SK-N-SH (cell line): ENCODE measurements at regions not wholly inside any gene's neighbourhood (a gene's known extent, or its start where the extent isn't known, plus 50 kb on each side); places are given as distances from the start of the nearest gene placed in this dataset.
"Not testable (repeated sequence)": the region's sequence is repeated elsewhere in the genome, so short reads cannot be mapped to it uniquely, and the experiment has no call there.

Experiments used
- CTCF ChIA-PET: fragments of 300-600, 350-600 bp; formaldehyde crosslinking; extraction: SDS; loops from one replicate; lab custom pipeline; 2021; lab: Yijun Ruan, JAX
- POLR2A ChIA-PET: fragments of 350-600 bp; sonication (Branson Sonifier 250); formaldehyde crosslinking; extraction: SDS; loops from one replicate; lab custom pipeline; 2020; ENCODE audit warnings: antibody characterized with exemption, inconsistent platforms; lab: Yijun Ruan, JAX
- DNase-seq: peaks from one replicate; pipeline ENCODE4 v3.0.0; 2012
- H2AFZ ChIP-seq: fragments of 200-600 bp; sonication (generic); 2 replicates; pipeline ENCODE4 v1.8.1; 2016; ENCODE audit warnings: antibody characterized with exemption, mild to moderate bottlenecking, low read depth
- H3F3A ChIP-seq: fragments of 200-600 bp; sonication (generic); replicated peaks from 2 replicates; pipeline ENCODE3; 2016; ENCODE audit warnings: antibody characterized with exemption, mild to moderate bottlenecking; ENCODE audit not compliant: insufficient read depth
- H3K27ac ChIP-seq, 2 experiments: fragments of 200-500 bp in 1 of 2; fragments of 200-600 bp in 1 of 2; sonication (Bioruptor generic) in 1 of 2; sonication (generic), shearing (Covaris generic) in 1 of 2; 2 replicates each; pipeline versions ENCODE4 v1.5.1 to v1.6.1; 2014 to 2016; ENCODE audit warnings: low read depth in 2 of 2, inconsistent platforms in 1 of 2, low read length in 1 of 2, mild to moderate bottlenecking in 1 of 2, mixed read lengths in 1 of 2
- H3K27me3 ChIP-seq: fragments of 200-600 bp; sonication (generic), shearing (Covaris generic); 2 replicates; pipeline ENCODE4 v1.6.1; 2016; ENCODE audit warnings: mixed run types; ENCODE audit not compliant: insufficient read depth
- H3K36me3 ChIP-seq, 2 experiments: fragments of 200-500 bp in 1 of 2; fragments of 200-600 bp in 1 of 2; sonication (Bioruptor generic) in 1 of 2; sonication (generic) in 1 of 2; replicated peaks in 1 of 2; 2 replicates each; pipeline versions ENCODE3 to v1.5.1; 2014 to 2016; ENCODE audit warnings: low read length in 1 of 2, mild to moderate bottlenecking in 1 of 2; ENCODE audit not compliant: insufficient read depth in 2 of 2, control insufficient read depth in 1 of 2
- H3K4me1 ChIP-seq, 2 experiments: fragments of 200-500 bp in 1 of 2; fragments of 200-600 bp in 1 of 2; sonication (Bioruptor generic) in 1 of 2; sonication (generic), shearing (Covaris generic) in 1 of 2; 2 replicates each; pipeline versions ENCODE4 v1.5.1 to v1.6.1; 2014 to 2016; ENCODE audit warnings: low read depth in 1 of 2, low read length in 1 of 2, mixed run types in 1 of 2; ENCODE audit not compliant: insufficient read depth in 2 of 2, control insufficient read depth in 1 of 2
- H3K4me2 ChIP-seq: fragments of 200-600 bp; sonication (generic), shearing (Covaris generic); 2 replicates; pipeline ENCODE4 v1.6.1; 2017; ENCODE audit warnings: mixed run types
- H3K4me3 ChIP-seq, 2 experiments: fragments of 200-500 bp in 1 of 2; fragments of 200-600 bp in 1 of 2; sonication (Bioruptor generic) in 1 of 2; sonication (generic), shearing (Covaris generic) in 1 of 2; 2 replicates each; pipeline versions ENCODE4 v1.5.1 to v1.8.1; 2014 to 2016; ENCODE audit warnings: low read depth in 2 of 2, inconsistent platforms in 1 of 2, low read length in 1 of 2, mild to moderate bottlenecking in 1 of 2, mixed read lengths in 1 of 2, moderate library complexity in 1 of 2
- H3K79me2 ChIP-seq: fragments of 200-600 bp; sonication (generic); 2 replicates; pipeline ENCODE4 v1.8.1; 2017; ENCODE audit warnings: mild to moderate bottlenecking; ENCODE audit not compliant: insufficient read depth
- H3K9ac ChIP-seq: fragments of 200-600 bp; sonication (generic); 2 replicates; pipeline ENCODE4 v1.6.1; 2017; ENCODE audit warnings: mixed run types
- H3K9me2 ChIP-seq: fragments of 200-600 bp; sonication (generic); 2 replicates; pipeline ENCODE4 v1.6.1; 2017; ENCODE audit warnings: mixed run types
- H3K9me3 ChIP-seq: fragments of 200-600 bp; sonication (generic); 2 replicates; pipeline ENCODE4 v1.6.1; 2017; ENCODE audit warnings: mixed run types, mild to moderate bottlenecking, moderate library complexity
- H4K20me1 ChIP-seq: fragments of 200-600 bp; sonication (generic); 2 replicates; pipeline ENCODE4 v1.6.1; 2017; ENCODE audit warnings: mild to moderate bottlenecking, mixed run types; ENCODE audit not compliant: insufficient read depth
- CHD2 ChIP-seq: fragments of 150-350 bp; IDR thresholded peaks from 2 replicates; pipeline ENCODE4 v1.6.1; 2018; ENCODE audit warnings: low read length; ENCODE audit not compliant: partially characterized antibody
- ELF1 ChIP-seq: IDR thresholded peaks from 2 replicates; pipeline ENCODE4 v1.4.0; 2012
- EP300 ChIP-seq, 2 experiments: IDR thresholded peaks; 2 replicates each; pipeline versions ENCODE4 v1.4.0 to v1.6.1; 2012; ENCODE audit warnings: borderline replicate concordance in 1 of 2, low read depth in 1 of 2, low read length in 1 of 2
- FOXJ3 ChIP-seq: sonication (generic); formaldehyde crosslinking; IDR thresholded peaks from 2 replicates; pipeline ENCODE4 v1.5.1; 2020; ENCODE audit warnings: mild to moderate bottlenecking, missing genetic modification reagents
- MAX ChIP-seq: IDR thresholded peaks from 2 replicates; pipeline ENCODE4 v1.4.0; 2012; ENCODE audit warnings: low read depth
- MEF2A ChIP-seq: IDR thresholded peaks from 2 replicates; pipeline ENCODE4 v1.4.0; 2012; ENCODE audit warnings: low read depth, borderline replicate concordance
- NFIC ChIP-seq: IDR thresholded peaks from 2 replicates; pipeline ENCODE4 v1.4.0; 2012; ENCODE audit warnings: borderline replicate concordance
- PBX3 ChIP-seq: IDR thresholded peaks from 2 replicates; pipeline ENCODE4; 2012
- RAD21 ChIP-seq: IDR thresholded peaks from 2 replicates; pipeline ENCODE4 v1.6.1; 2012; ENCODE audit warnings: mild to moderate bottlenecking, low read length
- SIN3A ChIP-seq: IDR thresholded peaks from 2 replicates; pipeline ENCODE4 v1.6.1; 2012; ENCODE audit warnings: low read depth, mild to moderate bottlenecking, low read length, moderate library complexity, borderline replicate concordance
- SMC3 ChIP-seq: IDR thresholded peaks from 2 replicates; pipeline ENCODE4 v1.6.1; 2012; ENCODE audit warnings: low read depth, low read length, improper control_type of control experiment
- YY1 ChIP-seq: IDR thresholded peaks from 2 replicates; pipeline ENCODE4 v1.4.0; 2012; ENCODE audit warnings: low read depth, mild to moderate bottlenecking
- WGBS: methylation state at CpG from one replicate; pipeline ENCODE4 v1.1.6; 2017; ENCODE audit warnings: low lambda C conversion rate; 5-methylcytosine and 5-hydroxymethylcytosine counted together

DNA sequence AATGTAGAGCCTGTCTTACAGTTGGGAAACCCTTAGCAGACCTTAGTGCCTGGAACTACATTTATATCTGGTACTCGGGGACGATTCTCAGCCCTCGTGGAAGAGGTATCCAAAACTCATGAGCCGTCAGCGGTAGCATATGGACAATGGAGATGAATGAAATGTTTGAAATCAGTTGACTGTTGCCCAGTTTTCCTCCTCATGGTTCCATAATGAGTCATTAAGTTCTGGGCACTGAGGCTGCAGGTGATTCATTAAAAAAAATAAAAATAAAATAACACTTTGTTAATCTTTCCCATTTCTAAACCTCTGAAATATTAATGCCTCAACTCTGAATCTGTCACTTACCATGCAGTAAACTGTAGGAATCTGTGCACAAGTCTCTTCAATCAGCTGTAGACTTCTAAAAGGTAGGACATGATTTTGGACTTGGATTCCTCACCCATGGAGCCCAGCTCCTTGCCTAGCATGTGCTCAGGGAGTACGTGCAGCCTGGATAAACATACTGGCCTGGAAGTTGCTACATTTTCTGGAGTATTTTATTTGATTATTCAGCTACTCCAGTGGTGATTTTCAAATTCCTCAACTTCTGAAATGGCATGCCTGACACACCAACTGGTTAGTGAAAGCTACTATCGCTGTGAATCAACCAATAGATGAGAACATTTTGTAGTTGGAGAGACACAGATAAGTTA lies 979.2 kb downstream of the CNTNAP5 start (continued):
- TF ChIP-seq NFIC = no peak
- TF ChIP-seq MEF2A = no peak
- TF ChIP-seq RAD21 = no peak
- TF ChIP-seq CHD2 = no peak
- TF ChIP-seq SMC3 = no peak
- TF ChIP-seq ELF1 = no peak
- TF ChIP-seq MAX = no peak
- no peak for TF ChIP-seq YY1
- TF ChIP-seq PBX3 = no peak
- TF ChIP-seq EP300 (IDR thresholded peaks at IDR 0.05; ENCODE audit: borderline replicate concordance in 1 of 2, low read depth in 1 of 2, low read length in 1 of 2) = no peak
- TF ChIP-seq FOXJ3 (CRISPR knock-in tag) = no peak

GRCh38 chr2:125006676-125007075 lies 981.6 kb downstream of the CNTNAP5 start:
- WGBS = 8% methylated on average over 4 of the region's 4 CpGs
- TF ChIP-seq SIN3A = no peak
- TF ChIP-seq CHD2 = no peak
- Histone ChIP-seq H4K20me1 (no peaks in the 10 kb centered on the region), H3K9me3 (no peaks in the 10 kb centered on the region), H3F3A (no peaks in the 10 kb centered on the region), H3K36me3 (no peaks in the 10 kb centered on the region), H3K27me3 (no peaks in the 10 kb centered on the region), H3K79me2 (no peaks in the 10 kb centered on the region), H3K9me2 (no peaks in the 10 kb centered on the region), H3K4me1 (no peaks in the 10 kb centered on the region), H3K4me2 (no peak overlapping the region), H3K9ac (no peak overlapping the region), H3K4me3 (no peak overlapping the region), H2AFZ (no peak overlapping the region), H3K27ac (no peak overlapping the region)
- no peak for DNase-seq
- CTCF ChIA-PET = no interaction called here
- POLR2A ChIA-PET = no interaction called here

- CTCF ChIA-PET, H3K4me3 ChIP-seq, H2AFZ ChIP-seq, H3K27ac ChIP-seq, POLR2A ChIA-PET, H3F3A ChIP-seq, DNase-seq, H3K79me2 ChIP-seq, H3K36me3 ChIP-seq, H4K20me1 ChIP-seq, H3K4me2 ChIP-seq, H3K9ac ChIP-seq, H3K9me3 ChIP-seq, H3K4me1 ChIP-seq, H3K9me2 ChIP-seq, H3K27me3 ChIP-seq: not testable (repeated sequence)
- WGBS = 3% methylated on average over 4 of the region's 4 CpGs
Measured at GRCh38 chr2:125028721-125029120, 1003.6 kb downstream of the CNTNAP5 start.
